A549 (cell line): ENCODE measurements at regions not wholly inside any gene's neighbourhood (a gene's known extent, or its start where the extent isn't known, plus 50 kb on each side); places are given as distances from the start of the nearest gene placed in this dataset.

Source experiments
- ATAC-seq, 2 experiments: fragments of 200-7000 bp in 1 of 2; fragments of >200 bp in 1 of 2; cut with Nextera tagmentation in 1 of 2; cut with Tn5 transposase in 1 of 2; 3 replicates each; pipeline versions ENCODE4 v1.8.0 to v1.9.1; 2018 to 2020; ENCODE audit warnings: mild to moderate bottlenecking in 1 of 2, moderate library complexity in 1 of 2
- CTCF ChIA-PET: fragments of 300-600 bp; sonication (Branson Sonifier 250); formaldehyde crosslinking; extraction: SDS; loops from one replicate; lab custom pipeline; 2021; ENCODE audit warnings: antibody characterized with exemption, inconsistent platforms; lab: Yijun Ruan, JAX
- POLR2A ChIA-PET: fragments of 350-600 bp; formaldehyde crosslinking; extraction: SDS; loops from one replicate; lab custom pipeline; 2021; ENCODE audit warnings: antibody characterized with exemption, inconsistent platforms; lab: Yijun Ruan, JAX
- DNase-seq, 2 experiments: peaks; one replicate each; pipeline versions ENCODE4 v3.0.0 to v3.0.0-alpha.2; 2011 to 2016; ENCODE audit warnings: low read depth in 1 of 2, low spot score in 1 of 2
- FAIRE-seq: peaks from 2 replicates; lab custom pipeline; 2011; peaks lifted over from hg19 to GRCh38; lab: Jason Lieb, UNC
- H3K27ac ChIP-seq, 2 experiments: fragments of >200 bp; sonication (Bioruptor Twin); formaldehyde crosslinking; 3 replicates each; pipeline ENCODE4 v1.5.1; 2016 to 2017
- H3K4me1 ChIP-seq: fragments of >200 bp; sonication (Bioruptor Twin); formaldehyde crosslinking; 3 replicates; pipeline ENCODE4 v1.6.1; 2016
- H3K4me2 ChIP-seq: fragments of >200 bp; sonication (Bioruptor Twin); formaldehyde crosslinking; 3 replicates; pipeline ENCODE4 v1.6.1; 2016
- H3K4me3 ChIP-seq: fragments of >200 bp; sonication (Bioruptor Twin); formaldehyde crosslinking; 3 replicates; pipeline ENCODE4 v1.5.1; 2016
- H3K9me3 ChIP-seq: fragments of >200 bp; sonication (Bioruptor Twin); formaldehyde crosslinking; 3 replicates; pipeline ENCODE4 v1.6.1; 2016
- BHLHE40 ChIP-seq: IDR thresholded peaks from 2 replicates; pipeline ENCODE4 v1.6.1; 2012; ENCODE audit warnings: low read depth, low read length, inconsistent platforms
- CEBPB ChIP-seq, 2 experiments: fragments of >200 bp in 1 of 2; sonication (Bioruptor Twin) in 1 of 2; formaldehyde crosslinking in 1 of 2; IDR thresholded peaks; 2 replicates each; pipeline ENCODE4 v1.6.1; 2012 to 2016
- CHD2 ChIP-seq: fragments of 150-350 bp; IDR thresholded peaks from 2 replicates; pipeline ENCODE4 v1.6.1; 2014; ENCODE audit warnings: low read length; ENCODE audit not compliant: partially characterized antibody
- EHF ChIP-seq: fragments of 250-450 bp; sonication (Bioruptor Pico); IDR thresholded peaks from 2 replicates; pipeline ENCODE4 v1.5.0; 2020; ENCODE audit warnings: mild to moderate bottlenecking
- EP300 ChIP-seq, 2 experiments: fragments of >200 bp; sonication (Bioruptor Twin); formaldehyde crosslinking; IDR thresholded peaks; 2 replicates in 1 of 2; 3 replicates in 1 of 2; pipeline ENCODE4 v1.6.1; 2016 to 2017
- GATA3 ChIP-seq: IDR thresholded peaks from 2 replicates; pipeline ENCODE4 v1.6.1; 2012; ENCODE audit warnings: borderline replicate concordance
- JUNB ChIP-seq: fragments of >200 bp; sonication (Bioruptor Twin); formaldehyde crosslinking; IDR thresholded peaks from 2 replicates; pipeline ENCODE4 v1.6.1; 2016
- KDM1A ChIP-seq: fragments of 200-600 bp; sonication (generic); IDR thresholded peaks from 2 replicates; pipeline ENCODE4 v1.6.1; 2016; ENCODE audit warnings: low read depth, mild to moderate bottlenecking
- KDM5A ChIP-seq: fragments of 200-600 bp; sonication (generic); IDR thresholded peaks from 2 replicates; pipeline ENCODE4 v1.6.1; 2016; ENCODE audit warnings: antibody characterized with exemption, mild to moderate bottlenecking
- MAX ChIP-seq: IDR thresholded peaks from 2 replicates; pipeline ENCODE4 v1.6.1; 2012
- PHF8 ChIP-seq: fragments of 200-600 bp; sonication (generic); IDR thresholded peaks from 2 replicates; pipeline ENCODE4 v1.6.1; 2016; ENCODE audit warnings: low read depth, mild to moderate bottlenecking, antibody characterized with exemption, moderate library complexity, borderline replicate concordance
- POLR2A ChIP-seq: IDR thresholded peaks from 2 replicates; pipeline ENCODE4 v1.6.1; 2012; ENCODE audit warnings: mild to moderate bottlenecking, low read length
- RFX5 ChIP-seq: fragments of 450-650 bp; IDR thresholded peaks from 2 replicates; pipeline ENCODE4 v1.7.1; 2014; ENCODE audit warnings: antibody characterized with exemption, mild to moderate bottlenecking, moderate library complexity
- SMC3 ChIP-seq: fragments of >200 bp; sonication (Bioruptor Twin); formaldehyde crosslinking; IDR thresholded peaks from 3 replicates; pipeline ENCODE4 v1.6.1; 2018; ENCODE audit warnings: inconsistent platforms
- SREBF2 ChIP-seq: fragments of 450-650 bp; IDR thresholded peaks from 2 replicates; pipeline ENCODE4 v1.6.1; 2014; ENCODE audit warnings: mild to moderate bottlenecking, moderate library complexity
- USF2 ChIP-seq: fragments of 450-650 bp; IDR thresholded peaks from 2 replicates; pipeline ENCODE4 v1.6.1; 2014; ENCODE audit warnings: antibody characterized with exemption
- WGBS: methylation state at CpG from one replicate; pipeline ENCODE4 v1.1.6; 2017; ENCODE audit errors: missing lambda C conversion rate; 5-methylcytosine and 5-hydroxymethylcytosine counted together
- TF ChIP-seq, protein P1 (sequence below): fragments of 250-450 bp; sonication (Bioruptor Pico); IDR thresholded peaks from 2 replicates; pipeline ENCODE4 v1.5.0; 2020; ENCODE audit warnings: low read depth, mild to moderate bottlenecking, moderate library complexity
- TF ChIP-seq, protein P2 (sequence below): IDR thresholded peaks from 2 replicates; pipeline ENCODE4 v1.6.1; 2012
- TF ChIP-seq, protein P3 (sequence below): fragments of 200-600 bp; sonication (generic); IDR thresholded peaks from 2 replicates; pipeline ENCODE4 v1.6.1; 2016; ENCODE audit warnings: antibody characterized with exemption, mild to moderate bottlenecking, moderate library complexity
- TF ChIP-seq, protein P4 (sequence below): fragments of >200 bp; sonication (Bioruptor Twin); formaldehyde crosslinking; IDR thresholded peaks from 3 replicates; pipeline ENCODE4 v1.6.1; 2016

GRCh38 chr6:71725126-71725470 is 161.3 kb upstream of the RIMS1 start:
- CTCF ChIA-PET, result no interaction called here
- FAIRE-seq (no peak), DNase-seq (no peak), ATAC-seq (no peak)
- Histone ChIP-seq H3K4me1 (no peaks in the 10 kb centered on the region), H3K27ac (no peak overlapping the region), H3K4me3 (no peak overlapping the region), H3K9me3 (no peaks in the 10 kb centered on the region), H3K4me2 (no peak overlapping the region)
- TF ChIP-seq CEBPB (IDR thresholded peaks at IDR 0.05) (no peak), MAX (no peak), POLR2A (no peak), CHD2 (no peak), BHLHE40 (no peak), EP300 (IDR thresholded peaks at IDR 0.05) (no peak), EHF (CRISPR knock-in tag) (no peak), KDM5A (no peak), PHF8 (no peak), GATA3 (no peak), SMC3 (no peak), JUNB (no peak), USF2 (no peak), RFX5 (no peak), SREBF2 (no peak), KDM1A (no peak)
- TF ChIP-seq, protein P1, sequence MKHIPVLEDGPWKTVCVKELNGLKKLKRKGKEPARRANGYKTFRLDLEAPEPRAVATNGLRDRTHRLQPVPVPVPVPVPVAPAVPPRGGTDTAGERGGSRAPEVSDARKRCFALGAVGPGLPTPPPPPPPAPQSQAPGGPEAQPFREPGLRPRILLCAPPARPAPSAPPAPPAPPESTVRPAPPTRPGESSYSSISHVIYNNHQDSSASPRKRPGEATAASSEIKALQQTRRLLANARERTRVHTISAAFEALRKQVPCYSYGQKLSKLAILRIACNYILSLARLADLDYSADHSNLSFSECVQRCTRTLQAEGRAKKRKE (CRISPR knock-in tag), result no peak
- TF ChIP-seq, protein P2, sequence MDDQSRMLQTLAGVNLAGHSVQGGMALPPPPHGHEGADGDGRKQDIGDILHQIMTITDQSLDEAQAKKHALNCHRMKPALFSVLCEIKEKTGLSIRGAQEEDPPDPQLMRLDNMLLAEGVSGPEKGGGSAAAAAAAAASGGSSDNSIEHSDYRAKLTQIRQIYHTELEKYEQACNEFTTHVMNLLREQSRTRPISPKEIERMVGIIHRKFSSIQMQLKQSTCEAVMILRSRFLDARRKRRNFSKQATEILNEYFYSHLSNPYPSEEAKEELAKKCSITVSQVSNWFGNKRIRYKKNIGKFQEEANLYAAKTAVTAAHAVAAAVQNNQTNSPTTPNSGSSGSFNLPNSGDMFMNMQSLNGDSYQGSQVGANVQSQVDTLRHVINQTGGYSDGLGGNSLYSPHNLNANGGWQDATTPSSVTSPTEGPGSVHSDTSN, result no peak
- TF ChIP-seq, protein P3, sequence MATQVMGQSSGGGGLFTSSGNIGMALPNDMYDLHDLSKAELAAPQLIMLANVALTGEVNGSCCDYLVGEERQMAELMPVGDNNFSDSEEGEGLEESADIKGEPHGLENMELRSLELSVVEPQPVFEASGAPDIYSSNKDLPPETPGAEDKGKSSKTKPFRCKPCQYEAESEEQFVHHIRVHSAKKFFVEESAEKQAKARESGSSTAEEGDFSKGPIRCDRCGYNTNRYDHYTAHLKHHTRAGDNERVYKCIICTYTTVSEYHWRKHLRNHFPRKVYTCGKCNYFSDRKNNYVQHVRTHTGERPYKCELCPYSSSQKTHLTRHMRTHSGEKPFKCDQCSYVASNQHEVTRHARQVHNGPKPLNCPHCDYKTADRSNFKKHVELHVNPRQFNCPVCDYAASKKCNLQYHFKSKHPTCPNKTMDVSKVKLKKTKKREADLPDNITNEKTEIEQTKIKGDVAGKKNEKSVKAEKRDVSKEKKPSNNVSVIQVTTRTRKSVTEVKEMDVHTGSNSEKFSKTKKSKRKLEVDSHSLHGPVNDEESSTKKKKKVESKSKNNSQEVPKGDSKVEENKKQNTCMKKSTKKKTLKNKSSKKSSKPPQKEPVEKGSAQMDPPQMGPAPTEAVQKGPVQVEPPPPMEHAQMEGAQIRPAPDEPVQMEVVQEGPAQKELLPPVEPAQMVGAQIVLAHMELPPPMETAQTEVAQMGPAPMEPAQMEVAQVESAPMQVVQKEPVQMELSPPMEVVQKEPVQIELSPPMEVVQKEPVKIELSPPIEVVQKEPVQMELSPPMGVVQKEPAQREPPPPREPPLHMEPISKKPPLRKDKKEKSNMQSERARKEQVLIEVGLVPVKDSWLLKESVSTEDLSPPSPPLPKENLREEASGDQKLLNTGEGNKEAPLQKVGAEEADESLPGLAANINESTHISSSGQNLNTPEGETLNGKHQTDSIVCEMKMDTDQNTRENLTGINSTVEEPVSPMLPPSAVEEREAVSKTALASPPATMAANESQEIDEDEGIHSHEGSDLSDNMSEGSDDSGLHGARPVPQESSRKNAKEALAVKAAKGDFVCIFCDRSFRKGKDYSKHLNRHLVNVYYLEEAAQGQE, result no peak
- TF ChIP-seq, protein P4, sequence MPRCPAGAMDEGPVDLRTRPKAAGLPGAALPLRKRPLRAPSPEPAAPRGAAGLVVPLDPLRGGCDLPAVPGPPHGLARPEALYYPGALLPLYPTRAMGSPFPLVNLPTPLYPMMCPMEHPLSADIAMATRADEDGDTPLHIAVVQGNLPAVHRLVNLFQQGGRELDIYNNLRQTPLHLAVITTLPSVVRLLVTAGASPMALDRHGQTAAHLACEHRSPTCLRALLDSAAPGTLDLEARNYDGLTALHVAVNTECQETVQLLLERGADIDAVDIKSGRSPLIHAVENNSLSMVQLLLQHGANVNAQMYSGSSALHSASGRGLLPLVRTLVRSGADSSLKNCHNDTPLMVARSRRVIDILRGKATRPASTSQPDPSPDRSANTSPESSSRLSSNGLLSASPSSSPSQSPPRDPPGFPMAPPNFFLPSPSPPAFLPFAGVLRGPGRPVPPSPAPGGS, result no peak
- POLR2A ChIA-PET, result no interaction called here
- 30% methylated on average over 2 of the region's 2 CpGs for WGBS

GRCh38 chr6:71726121-71726520 is 160.2 kb upstream of the RIMS1 start:
- Histone ChIP-seq H3K4me2 (no peak overlapping the region), H3K4me1 (no peaks in the 10 kb centered on the region), H3K4me3 (no peak overlapping the region), H3K9me3 (no peaks in the 10 kb centered on the region)
- ATAC-seq, result no peak
- CTCF ChIA-PET, result no interaction called here
- 3% methylated on average over 2 of the region's 2 CpGs for WGBS
- TF ChIP-seq, protein P2, result no peak
- TF ChIP-seq, all 56 proteins: peak for 0
- no peak overlapping the region for H3K27ac ChIP-seq
- DNase-seq (no peak), FAIRE-seq (no peak)
- POLR2A ChIA-PET, result no interaction called here
